ENCODE measurements at regions not wholly inside any gene's neighbourhood (a gene's known extent, or its start where the extent isn't known, plus 50 kb on each side); places are given as distances from the start of the nearest gene placed in this dataset.
A peak's percentile ranks its signal among the peaks of the same experiment; 100 is the strongest.

GRCh38 chr16:5619304-5619703 lies 521.7 kb upstream of the EEF2KMT start:
- H3K4me1 ChIP-seq (ENCODE audit: control insufficient read depth in 2 of 3, insufficient read depth in 2 of 3, low read depth in 1 of 3, low read length in 3 of 3), result no peaks in the 10 kb centered on the region
- no peak overlapping the region for H3K4me3 ChIP-seq (ENCODE audit: low read length in 3 of 3)
- H3K27me3 ChIP-seq (ENCODE audit: control insufficient read depth, insufficient read depth, low read length), result no peaks in the 10 kb centered on the region
- DNase-seq (peak in 2 of 5 donors; percentile 9 to 47), FAIRE-seq (no peak)
- no peak overlapping the region for H3K9ac ChIP-seq (ENCODE audit: low read length in 3 of 3)
- H3K36me3 ChIP-seq (ENCODE audit: control insufficient read depth in 2 of 3, insufficient read depth in 3 of 3, low read length in 3 of 3), result no peaks in the 10 kb centered on the region
- H3K27ac ChIP-seq (ENCODE audit: low read depth in 2 of 2, low read length in 2 of 2), result no peak overlapping the region
- TF ChIP-seq CTCF (IDR thresholded peaks at IDR 0.05; ENCODE audit: borderline replicate concordance, extremely low read depth, insufficient read depth), result no peak
- no peaks in the 10 kb centered on the region for H3K9me3 ChIP-seq (ENCODE audit: control insufficient read depth in 2 of 3, insufficient read depth in 1 of 3, low read length in 3 of 3)
- intact Hi-C loops (cut with DNase I), result no loop called here

- DNase-seq (no peak), FAIRE-seq (no peak)
- H3K36me3 ChIP-seq (ENCODE audit: control insufficient read depth in 2 of 3, insufficient read depth in 3 of 3, low read length in 3 of 3), result no peaks in the 10 kb centered on the region
- H3K9me3 ChIP-seq (ENCODE audit: control insufficient read depth in 2 of 3, insufficient read depth in 1 of 3, low read length in 3 of 3), result no peaks in the 10 kb centered on the region
- no peak overlapping the region for H3K27ac ChIP-seq (ENCODE audit: low read depth in 2 of 2, low read length in 2 of 2)
- no peak overlapping the region for H3K9ac ChIP-seq (ENCODE audit: low read length in 3 of 3)
- no peaks in the 10 kb centered on the region for H3K27me3 ChIP-seq (ENCODE audit: control insufficient read depth, insufficient read depth, low read length)
- H3K4me3 ChIP-seq (ENCODE audit: low read length in 3 of 3), result no peak overlapping the region
- no peak for TF ChIP-seq CTCF (IDR thresholded peaks at IDR 0.05; ENCODE audit: borderline replicate concordance, extremely low read depth, insufficient read depth)
- no peaks in the 10 kb centered on the region for H3K4me1 ChIP-seq (ENCODE audit: control insufficient read depth in 2 of 3, insufficient read depth in 2 of 3, low read depth in 1 of 3, low read length in 3 of 3)
- intact Hi-C loops (cut with DNase I), result no loop called here
These were observed 519.2 kb upstream of the EEF2KMT start for GRCh38 chr16:5616841-5617240.

- Histone ChIP-seq H3K4me3 (ENCODE audit: low read length in 3 of 3) (no peak overlapping the region), H3K4me1 (ENCODE audit: control insufficient read depth in 2 of 3, insufficient read depth in 2 of 3, low read depth in 1 of 3, low read length in 3 of 3) (no peaks in the 10 kb centered on the region), H3K9me3 (ENCODE audit: control insufficient read depth in 2 of 3, insufficient read depth in 1 of 3, low read length in 3 of 3) (no peaks in the 10 kb centered on the region), H3K27ac (ENCODE audit: low read depth in 2 of 2, low read length in 2 of 2) (no peak overlapping the region), H3K36me3 (ENCODE audit: control insufficient read depth in 2 of 3, insufficient read depth in 3 of 3, low read length in 3 of 3) (no peaks in the 10 kb centered on the region), H3K27me3 (ENCODE audit: control insufficient read depth, insufficient read depth, low read length) (no peaks in the 10 kb centered on the region), H3K9ac (ENCODE audit: low read length in 3 of 3) (no peak overlapping the region)
- intact Hi-C loops (cut with DNase I), result no loop called here
- FAIRE-seq, result no peak
- peak; percentile 68 to 86 (median 79) for DNase-seq
- TF ChIP-seq CTCF (IDR thresholded peaks at IDR 0.05; ENCODE audit: borderline replicate concordance, extremely low read depth, insufficient read depth), result peak; percentile 44
These were observed 518.5 kb upstream of the EEF2KMT start for GRCh38 chr16:5615868-5616642.
